ENCODE measurements at regions not wholly inside any gene's neighbourhood (a gene's known extent, or its start where the extent isn't known, plus 50 kb on each side); places are given as distances from the start of the nearest gene placed in this dataset.
"Not testable (repeated sequence)": the region's sequence is repeated elsewhere in the genome, so short reads cannot be mapped to it uniquely, and the experiment has no call there.

GRCh38 chr5:96483878-96484277 lies 50.8 kb upstream of the PCSK1 start:
- DNase-seq = no peak

GRCh38 chr5:96487859-96488258 lies 54.8 kb upstream of the PCSK1 start:
- DNase-seq = no peak

DNA sequence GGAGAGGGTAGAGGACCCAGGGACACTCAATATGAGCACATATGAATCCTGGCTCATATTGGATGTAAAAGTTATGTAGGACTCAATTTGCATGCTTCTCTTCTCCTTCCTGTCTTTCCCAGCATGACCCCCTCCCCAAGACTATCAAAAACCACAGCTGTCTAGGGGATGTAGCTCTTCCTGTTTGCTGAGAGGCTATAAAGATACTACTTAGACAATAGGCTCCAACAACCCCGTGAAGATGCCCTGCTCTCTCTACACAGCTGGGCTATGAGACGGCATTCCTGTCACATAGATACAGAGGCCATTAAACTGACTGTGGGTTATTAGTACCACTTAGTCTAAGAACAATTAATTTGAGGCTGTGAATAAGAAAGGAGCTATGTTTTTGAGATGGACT lies 56.5 kb upstream of the PCSK1 start:
- no peak for DNase-seq

DNA sequence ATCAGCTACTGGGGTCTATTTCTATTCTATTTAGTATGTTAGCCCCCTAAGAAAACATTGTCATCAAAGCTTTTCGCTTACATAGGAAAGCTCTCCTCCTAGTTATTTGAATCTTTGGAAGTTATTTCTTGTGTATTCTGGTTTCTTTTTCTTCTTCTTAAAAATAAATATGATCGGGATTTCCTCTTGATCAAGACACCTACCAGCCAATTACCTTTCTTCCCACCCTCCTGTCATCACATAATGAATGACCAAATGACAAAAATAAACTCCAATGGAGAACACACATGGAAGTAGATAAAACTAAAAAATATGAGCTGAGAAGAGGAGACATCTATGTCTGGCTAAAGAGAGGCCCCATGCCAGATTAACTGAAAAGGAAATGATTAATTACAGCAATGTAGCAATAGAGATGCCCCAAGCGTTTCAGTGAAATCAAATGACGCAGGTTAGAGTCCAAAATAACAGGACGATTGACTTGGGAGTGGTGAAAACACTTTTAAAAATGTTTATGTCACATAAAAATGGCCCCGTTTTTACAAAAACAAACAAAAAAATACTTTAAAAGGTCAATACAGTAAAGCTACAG lies 59.5 kb upstream of the PCSK1 start:
- DNase-seq = no peak

- no peak for DNase-seq
These were observed 60.3 kb upstream of the PCSK1 start for GRCh38 chr5:96493219-96493790.

DNA sequence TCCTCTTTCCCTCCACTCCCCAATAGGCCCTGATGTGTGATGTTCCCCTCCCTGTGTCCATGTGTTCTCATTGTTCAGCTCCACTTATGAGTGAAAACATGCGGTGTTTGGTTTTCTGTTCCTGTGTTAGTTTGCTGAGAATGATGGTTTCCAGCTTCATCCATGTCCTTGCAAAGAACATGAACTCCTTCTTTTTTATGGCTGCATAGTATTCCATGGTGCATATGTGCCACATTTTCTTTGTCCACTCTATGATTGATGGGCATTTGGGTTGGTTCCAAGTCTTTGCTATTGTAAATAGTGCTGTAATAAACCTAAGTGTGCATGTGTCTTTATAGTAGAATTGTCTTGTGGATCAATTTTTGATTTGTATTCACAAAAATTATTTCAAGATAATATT lies 62.4 kb upstream of the PCSK1 start:
- not testable (repeated sequence) for DNase-seq

- DNase-seq = not testable (repeated sequence)
These were observed 64.0 kb upstream of the PCSK1 start for GRCh38 chr5:96497027-96497426.

DNA sequence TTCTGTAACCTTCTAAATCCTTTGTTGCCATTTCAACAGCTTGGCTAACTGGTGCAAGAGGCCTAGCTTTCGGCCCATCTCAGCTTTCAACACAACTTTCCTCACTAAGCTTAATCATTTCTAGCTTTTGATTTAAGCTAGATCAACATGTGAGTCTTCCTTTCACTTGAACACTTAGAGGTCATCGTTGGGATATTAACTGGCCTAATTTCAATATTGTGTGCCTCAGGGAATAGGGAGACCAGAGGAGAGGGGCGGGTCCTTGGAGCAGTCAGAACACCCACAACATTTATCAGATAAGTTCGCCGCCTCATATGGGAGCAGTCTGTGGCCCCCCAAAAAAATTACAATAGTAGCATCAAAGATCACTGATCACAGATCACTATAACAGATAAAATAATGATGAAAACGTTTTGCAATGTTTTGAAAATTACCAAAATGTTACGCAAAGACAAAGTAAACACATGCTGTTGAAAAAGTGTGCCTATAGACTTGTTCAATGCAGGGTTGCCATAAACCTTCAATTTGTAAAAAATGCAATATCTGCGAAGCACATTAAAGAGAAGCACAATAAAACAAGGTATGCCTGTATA lies 66.8 kb upstream of the PCSK1 start:
- DNase-seq = no peak

DNA sequence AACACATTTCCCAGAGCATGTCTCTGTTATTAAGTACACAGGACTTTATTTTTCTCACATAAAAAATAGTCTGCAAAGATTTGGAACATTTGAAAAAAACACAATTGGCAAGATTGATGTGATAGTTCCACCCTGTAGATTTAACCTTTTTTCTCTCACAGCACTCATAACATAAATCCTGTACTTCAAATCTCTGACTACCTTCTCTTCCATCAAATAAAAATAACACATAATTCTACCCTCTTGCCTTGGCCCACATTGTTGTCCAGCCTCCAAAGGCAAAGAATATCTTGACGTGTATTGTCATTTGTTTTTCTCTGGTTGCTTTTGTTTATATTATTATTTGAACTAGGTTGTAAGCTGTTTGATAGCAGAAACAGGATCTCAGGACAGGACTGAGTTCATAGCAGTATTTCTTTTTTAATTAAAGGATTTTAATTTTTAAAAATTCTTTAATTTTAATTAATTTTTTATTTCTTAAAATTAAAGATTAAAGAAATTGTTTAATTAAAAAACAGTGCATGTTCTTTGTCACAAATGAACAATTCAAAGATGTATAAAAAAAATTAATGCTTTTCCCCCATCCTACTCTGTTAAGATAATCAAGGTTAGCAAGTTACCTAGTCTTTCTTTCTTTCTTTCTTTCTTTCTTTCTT lies 69.1 kb upstream of the PCSK1 start:
- DNase-seq = no peak

- DNase-seq = no peak
These were observed 70.6 kb upstream of the PCSK1 start for GRCh38 chr5:96503501-96504236.

- DNase-seq = no peak
These were observed 73.3 kb upstream of the PCSK1 start for GRCh38 chr5:96506376-96506775.

GRCh38 chr5:96506866-96507527 lies 73.9 kb upstream of the PCSK1 start:
- DNase-seq = no peak

DNA sequence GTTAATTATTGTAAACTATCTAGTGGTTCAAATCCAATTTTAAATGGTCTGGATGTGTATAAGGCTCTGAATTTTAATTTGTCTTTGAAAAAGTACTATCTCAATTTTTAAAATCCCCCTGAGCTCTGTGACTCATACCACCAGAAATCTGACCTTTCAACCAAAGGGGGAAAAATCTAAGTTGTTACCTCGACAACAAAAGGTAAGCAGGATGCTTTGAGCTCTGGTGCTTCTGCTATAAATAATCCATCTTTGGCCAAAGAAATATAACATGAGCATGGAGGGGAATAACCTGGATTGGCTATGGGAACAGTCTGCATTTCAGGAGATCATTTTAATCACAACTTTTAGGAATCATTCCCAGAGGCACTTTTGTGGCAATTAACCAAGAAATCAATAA lies 76.3 kb upstream of the PCSK1 start:
- DNase-seq = no peak

DNA sequence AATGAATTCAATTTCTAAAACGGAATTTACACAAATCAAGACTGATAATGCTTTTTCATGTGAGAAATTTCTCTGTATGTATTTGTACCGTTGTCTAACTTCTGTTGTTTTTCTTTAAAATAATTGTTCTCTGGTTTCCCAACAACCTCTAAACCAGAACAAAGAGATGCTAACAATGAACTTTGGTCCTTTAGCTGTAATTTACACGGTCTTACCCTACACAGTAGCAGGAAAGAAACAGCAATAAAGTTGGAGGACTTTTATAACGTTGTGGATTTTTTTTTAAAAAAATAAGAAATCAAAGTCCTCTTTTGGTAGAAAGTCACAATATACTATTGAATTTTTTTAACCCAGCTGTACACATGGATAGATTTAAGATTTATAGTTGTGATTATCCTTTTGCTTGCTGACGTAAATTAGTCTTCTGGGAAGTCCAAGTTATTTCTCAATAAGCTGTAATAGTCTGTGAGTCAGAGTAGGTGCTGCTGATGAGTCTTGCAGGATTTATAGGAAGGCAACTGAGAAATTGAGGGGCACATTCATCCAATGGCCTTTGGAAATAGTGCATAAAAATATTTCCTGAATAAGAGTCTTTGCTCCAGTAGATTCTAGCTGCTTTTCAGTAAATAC lies 76.8 kb upstream of the PCSK1 start:
- DNase-seq = no peak

- DNase-seq = no peak
These were observed 83.6 kb upstream of the PCSK1 start for GRCh38 chr5:96516631-96517071.

GRCh38 chr5:96517295-96517694 lies 84.2 kb upstream of the PCSK1 start:
- DNase-seq = no peak

DNA sequence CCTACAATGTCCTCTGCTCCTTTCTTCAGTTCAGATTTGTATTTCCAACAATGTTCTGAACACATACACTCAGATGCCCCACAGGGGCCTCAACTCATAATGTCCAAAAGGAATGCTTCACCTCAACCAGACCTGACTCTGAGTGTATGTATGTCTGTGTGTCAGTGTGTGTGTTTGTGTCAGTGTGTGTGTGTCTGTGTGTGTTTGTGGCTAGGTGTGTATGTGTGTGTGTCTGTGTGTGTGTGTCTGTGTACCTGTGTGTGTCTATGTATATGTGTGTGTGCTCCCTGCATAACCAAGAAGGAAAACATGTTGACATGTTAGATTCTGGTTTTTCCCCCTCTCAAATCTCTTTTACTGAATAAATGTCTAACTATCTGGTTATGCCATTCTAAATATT lies 87.3 kb upstream of the PCSK1 start:
- DNase-seq = no peak

DNA sequence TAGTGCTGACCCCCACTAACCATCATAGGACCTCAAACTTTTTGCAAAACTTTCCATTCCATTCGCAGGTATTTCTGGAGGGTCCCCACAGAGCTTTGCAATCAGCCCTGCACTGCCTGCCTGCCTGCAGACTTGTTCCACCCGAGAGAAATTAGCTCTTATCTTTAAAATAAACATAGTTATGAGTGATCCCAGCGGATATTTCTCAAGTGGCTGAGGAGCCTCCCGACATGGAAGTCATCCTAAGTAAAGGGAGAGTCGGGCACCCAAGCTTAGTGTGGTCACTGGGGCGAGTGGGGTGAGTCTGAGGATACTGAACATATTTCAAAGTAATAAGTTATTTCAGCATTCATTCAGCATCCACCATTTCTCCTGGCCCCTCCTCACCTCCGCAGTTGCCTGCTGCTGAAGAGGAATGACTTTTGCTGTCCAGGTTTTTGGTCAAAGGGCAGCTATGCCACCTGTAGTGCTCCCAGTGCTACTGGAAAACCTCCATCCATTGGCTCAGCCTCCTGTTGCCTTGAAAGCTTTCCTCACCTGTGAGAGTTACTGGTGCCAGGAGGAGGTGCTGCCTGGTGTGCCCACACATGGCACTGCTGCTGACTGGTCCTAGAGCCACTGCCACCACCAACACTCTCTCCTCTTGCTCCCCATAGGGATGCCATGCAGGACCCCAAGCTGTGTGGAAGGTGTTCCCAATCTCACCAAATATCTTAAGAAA lies 89.7 kb upstream of the PCSK1 start:
- no peak for DNase-seq

DNA sequence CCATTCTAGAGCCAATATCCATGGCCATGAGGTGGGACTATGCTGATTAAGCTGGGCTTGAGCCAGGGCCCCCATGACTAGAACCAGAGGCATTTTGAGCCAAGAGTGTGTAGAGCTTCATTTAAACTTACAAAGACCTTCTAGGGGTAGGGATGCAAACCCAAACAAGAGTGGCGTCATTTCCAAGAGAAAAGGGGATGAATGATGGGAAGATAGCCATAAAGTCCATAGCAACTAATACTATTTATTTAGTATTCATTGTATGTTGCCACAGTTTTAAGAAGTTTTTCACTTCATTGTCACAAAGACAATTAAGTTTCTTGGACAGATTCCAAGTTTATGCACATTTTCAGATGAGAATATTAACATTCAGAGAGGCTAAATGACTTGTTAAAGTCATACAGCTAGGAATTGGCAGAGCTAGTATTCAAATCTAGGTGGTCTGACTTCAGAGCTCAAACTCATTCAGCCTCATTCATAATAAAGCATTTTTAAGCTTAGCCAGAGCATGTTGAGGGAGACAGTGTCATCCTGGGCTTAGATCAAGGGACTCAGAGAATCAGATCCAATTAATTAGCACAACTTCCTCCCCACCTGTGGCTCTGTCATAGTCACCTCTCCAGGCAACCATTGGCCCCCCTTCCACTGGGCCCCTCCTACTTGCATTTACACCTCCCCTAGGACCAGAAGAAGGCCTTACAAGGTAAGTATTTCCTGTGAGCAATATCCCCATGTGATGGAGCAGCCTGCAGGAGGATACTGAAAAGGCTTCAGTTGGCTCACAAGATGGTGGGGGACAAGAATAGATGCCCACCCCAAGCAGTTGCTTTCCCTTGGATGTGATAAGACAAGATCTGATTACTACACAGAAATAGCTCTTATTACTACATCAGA lies 95.0 kb upstream of the PCSK1 start:
- no peak for DNase-seq

GRCh38 chr5:96528826-96529474 lies 95.9 kb upstream of the PCSK1 start:
- DNase-seq = no peak
